GM10266 (cell line): ENCODE measurements at regions not wholly inside any gene's neighbourhood (a gene's known extent, or its start where the extent isn't known, plus 50 kb on each side); places are given as distances from the start of the nearest gene placed in this dataset.

Source experiments
- DNase-seq: peaks from one replicate; pipeline ENCODE4 v3.0.0; 2012; ENCODE audit errors: extremely low spot score
- CTCF ChIP-seq: IDR thresholded peaks from 2 replicates; pipeline ENCODE4 v1.5.1; 2012; ENCODE audit warnings: mild to moderate bottlenecking, low read depth; ENCODE audit not compliant: control insufficient read depth, insufficient read depth; ENCODE audit errors: missing control alignments

DNA sequence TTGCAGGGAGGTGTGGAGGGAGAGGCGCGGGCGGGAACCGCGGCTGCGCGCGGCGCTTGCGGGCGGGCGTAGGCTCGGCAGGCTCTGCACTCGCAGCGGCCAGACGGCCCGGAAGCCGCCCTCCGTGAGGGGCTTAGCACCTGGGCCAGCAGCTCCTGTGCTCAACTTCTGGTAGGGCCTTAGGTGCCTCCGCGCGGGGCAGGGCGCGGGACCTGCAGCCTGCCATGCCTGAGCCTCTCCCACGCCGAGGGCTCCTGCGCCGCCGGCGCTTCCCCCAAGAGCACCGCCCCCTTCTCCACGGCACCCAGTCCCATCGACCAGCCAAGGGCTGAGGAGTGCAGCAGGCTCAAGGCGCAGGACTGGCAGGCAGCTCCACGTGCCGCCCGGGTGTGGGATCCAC is 940.8 kb upstream of the PCDH9 start:
- no peak for TF ChIP-seq CTCF
- no peak for DNase-seq

GRCh38 chr13:68168448-68168847 is 938.3 kb upstream of the PCDH9 start:
- TF ChIP-seq CTCF: no peak

GRCh38 chr13:68160466-68160865 is 930.3 kb upstream of the PCDH9 start:
- DNase-seq: no peak
- no peak for TF ChIP-seq CTCF

More at GRCh38 chr13:68168448-68168847, 938.3 kb upstream of the PCDH9 start:
- no peak for DNase-seq

- TF ChIP-seq CTCF: no peak
Observed at GRCh38 chr13:68152414-68152813, 922.3 kb upstream of the PCDH9 start.

GRCh38 chr13:68145852-68146251 is 915.7 kb upstream of the PCDH9 start:
- no peak for DNase-seq
- no peak for TF ChIP-seq CTCF

More at GRCh38 chr13:68152414-68152813, 922.3 kb upstream of the PCDH9 start:
- DNase-seq: no peak

- DNase-seq: no peak
- no peak for TF ChIP-seq CTCF
Observed at GRCh38 chr13:68128297-68128915, 898.3 kb upstream of the PCDH9 start.

DNA sequence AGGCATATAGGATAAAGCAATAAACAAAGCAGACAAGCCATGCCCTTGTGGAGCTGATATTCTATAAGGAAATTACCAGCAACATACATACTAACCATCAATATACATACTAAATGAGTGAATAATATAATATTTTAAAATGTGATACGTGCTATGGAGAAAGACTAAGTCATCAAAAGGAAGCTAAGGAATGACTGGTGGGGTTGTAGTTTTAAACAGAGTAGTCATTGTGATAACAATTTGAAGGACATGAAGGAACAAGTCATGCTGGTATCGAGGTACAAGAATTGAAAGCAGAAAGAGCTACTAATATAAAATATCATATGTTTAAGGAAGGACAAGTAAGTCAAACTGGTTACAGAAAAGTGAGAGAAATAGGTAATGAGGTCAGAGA is 894.9 kb upstream of the PCDH9 start:
- no peak for TF ChIP-seq CTCF
- no peak for DNase-seq
